ENCODE measurements at regions not wholly inside any gene's neighbourhood (a gene's known extent, or its start where the extent isn't known, plus 50 kb on each side); places are given as distances from the start of the nearest gene placed in this dataset.

DNA sequence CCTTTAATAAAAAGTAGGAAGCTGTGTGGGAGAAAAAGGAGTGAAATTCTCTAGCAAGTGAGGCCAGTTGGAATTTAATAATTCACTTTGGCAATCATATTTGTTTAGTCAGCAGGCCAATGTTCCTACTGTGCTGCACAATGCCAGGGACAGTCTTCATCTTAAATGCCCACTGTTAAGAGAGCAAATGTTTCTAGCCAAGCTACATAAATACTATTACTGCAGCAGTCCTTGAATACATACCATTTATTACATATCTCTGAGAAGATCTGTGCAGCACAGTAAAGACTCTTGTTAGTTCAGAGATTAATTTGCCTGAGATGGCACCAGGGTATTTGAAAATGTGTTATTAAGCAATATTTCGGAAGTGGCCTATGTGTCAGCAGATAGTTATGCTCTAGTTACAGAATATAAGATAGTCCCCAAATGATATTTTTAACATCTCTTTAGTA lies 105.4 kb downstream of the OGFRL1 start:
- TF ChIP-seq TCF4 (CRISPR knock-in tag; IDR thresholded peaks at IDR 0.05; ENCODE audit: borderline replicate concordance): no peak
- TF ChIP-seq, protein P1, sequence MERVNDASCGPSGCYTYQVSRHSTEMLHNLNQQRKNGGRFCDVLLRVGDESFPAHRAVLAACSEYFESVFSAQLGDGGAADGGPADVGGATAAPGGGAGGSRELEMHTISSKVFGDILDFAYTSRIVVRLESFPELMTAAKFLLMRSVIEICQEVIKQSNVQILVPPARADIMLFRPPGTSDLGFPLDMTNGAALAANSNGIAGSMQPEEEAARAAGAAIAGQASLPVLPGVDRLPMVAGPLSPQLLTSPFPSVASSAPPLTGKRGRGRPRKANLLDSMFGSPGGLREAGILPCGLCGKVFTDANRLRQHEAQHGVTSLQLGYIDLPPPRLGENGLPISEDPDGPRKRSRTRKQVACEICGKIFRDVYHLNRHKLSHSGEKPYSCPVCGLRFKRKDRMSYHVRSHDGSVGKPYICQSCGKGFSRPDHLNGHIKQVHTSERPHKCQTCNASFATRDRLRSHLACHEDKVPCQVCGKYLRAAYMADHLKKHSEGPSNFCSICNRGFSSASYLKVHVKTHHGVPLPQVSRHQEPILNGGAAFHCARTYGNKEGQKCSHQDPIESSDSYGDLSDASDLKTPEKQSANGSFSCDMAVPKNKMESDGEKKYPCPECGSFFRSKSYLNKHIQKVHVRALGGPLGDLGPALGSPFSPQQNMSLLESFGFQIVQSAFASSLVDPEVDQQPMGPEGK (CRISPR knock-in tag; IDR thresholded peaks at IDR 0.05; ENCODE audit: borderline replicate concordance): no peak
- no peak for TF ChIP-seq CREB5 (CRISPR knock-in tag; IDR thresholded peaks at IDR 0.05; ENCODE audit: low read depth)
- TF ChIP-seq BACH2 (CRISPR knock-in tag; IDR thresholded peaks at IDR 0.05; ENCODE audit: borderline replicate concordance): no peak
- TF ChIP-seq ZNF8 (CRISPR knock-in tag; IDR thresholded peaks at IDR 0.05): no peak
- TF ChIP-seq RARB (CRISPR knock-in tag; IDR thresholded peaks at IDR 0.05): no peak
- TF ChIP-seq ZFP30 (CRISPR knock-in tag; IDR thresholded peaks at IDR 0.05): no peak
- no peak for TF ChIP-seq CSRNP3 (CRISPR knock-in tag; IDR thresholded peaks at IDR 0.05)
- TF ChIP-seq OSR1 (CRISPR knock-in tag; IDR thresholded peaks at IDR 0.05): no peak
- no peak for TF ChIP-seq GLIS3 (CRISPR knock-in tag; IDR thresholded peaks at IDR 0.05)

Data from SK-N-SH treated with all-trans-retinoic acid at 6 μM for 48 hours (cell line).